Activated naive CD4-positive, alpha-beta T cell treated with anti-CD3 and anti-CD28 coated beads, Interleukin-2, amount 50 U/mL, for 24 hours (primary cell): ENCODE measurements at regions not wholly inside any gene's neighbourhood (a gene's known extent, or its start where the extent isn't known, plus 50 kb on each side); places are given as distances from the start of the nearest gene placed in this dataset.
"Not testable (repeated sequence)": the region's sequence is repeated elsewhere in the genome, so short reads cannot be mapped to it uniquely, and the experiment has no call there.

Experiments
- H3K27ac Mint-ChIP-seq: one replicate; pipeline ENCODE4 v1.8.0; 2021; ENCODE audit warnings: mild to moderate bottlenecking, mixed read lengths
- H3K27me3 Mint-ChIP-seq: one replicate; pipeline ENCODE4 v1.8.0; 2021; ENCODE audit warnings: mixed read lengths
- H3K36me3 Mint-ChIP-seq: one replicate; pipeline ENCODE4 v1.8.0; 2021; ENCODE audit warnings: mixed read lengths
- H3K4me1 Mint-ChIP-seq: one replicate; pipeline ENCODE4 v1.8.0; 2021; ENCODE audit warnings: mixed read lengths
- H3K4me3 Mint-ChIP-seq: one replicate; pipeline ENCODE4 v1.8.0; 2021; ENCODE audit warnings: mild to moderate bottlenecking, mixed read lengths
- H3K9me3 Mint-ChIP-seq: one replicate; pipeline ENCODE4 v1.8.0; 2021; ENCODE audit warnings: mixed read lengths

DNA sequence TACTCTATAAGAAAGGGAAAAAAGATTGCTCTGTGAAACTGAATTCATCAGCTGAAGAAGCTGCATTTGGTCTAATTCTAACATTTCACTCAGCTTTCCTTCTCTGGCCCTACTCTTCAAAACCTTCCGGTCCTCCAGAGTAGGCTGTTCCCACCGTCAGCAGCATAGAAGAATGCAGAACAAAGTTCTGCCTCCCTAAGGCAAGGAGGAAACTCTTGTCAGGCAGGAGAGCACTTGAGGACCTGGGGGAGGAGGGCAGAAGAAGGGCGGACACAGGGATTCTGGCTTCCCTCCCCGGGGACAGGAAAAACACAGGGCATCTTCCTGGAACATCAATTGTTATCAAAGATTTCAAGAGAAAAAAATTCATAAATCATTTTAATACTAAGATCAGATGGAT lies 69.2 kb upstream of the SHB start:
- no peaks in the 10 kb centered on the region for H3K36me3 Mint-ChIP-seq
- no peak overlapping the region for H3K4me3 Mint-ChIP-seq
- H3K27me3 Mint-ChIP-seq = peaks cover 16% of the 10 kb centered on the region
- no peak overlapping the region for H3K27ac Mint-ChIP-seq
- no peaks in the 10 kb centered on the region for H3K4me1 Mint-ChIP-seq
- no peaks in the 10 kb centered on the region for H3K9me3 Mint-ChIP-seq

GRCh38 chr9:38137342-38137741 lies 68.3 kb upstream of the SHB start:
- Mint-ChIP-seq H3K27ac (no peak overlapping the region), H3K27me3 (peaks cover 13% of the 10 kb centered on the region), H3K4me3 (no peak overlapping the region), H3K36me3 (no peaks in the 10 kb centered on the region), H3K4me1 (no peaks in the 10 kb centered on the region), H3K9me3 (no peaks in the 10 kb centered on the region)

GRCh38 chr9:38136386-38136785 lies 67.4 kb upstream of the SHB start:
- H3K4me1 Mint-ChIP-seq = no peaks in the 10 kb centered on the region
- H3K36me3 Mint-ChIP-seq = no peaks in the 10 kb centered on the region
- no peak overlapping the region for H3K4me3 Mint-ChIP-seq
- H3K9me3 Mint-ChIP-seq = no peaks in the 10 kb centered on the region
- no peak overlapping the region for H3K27ac Mint-ChIP-seq
- H3K27me3 Mint-ChIP-seq = peaks cover 9% of the 10 kb centered on the region

DNA sequence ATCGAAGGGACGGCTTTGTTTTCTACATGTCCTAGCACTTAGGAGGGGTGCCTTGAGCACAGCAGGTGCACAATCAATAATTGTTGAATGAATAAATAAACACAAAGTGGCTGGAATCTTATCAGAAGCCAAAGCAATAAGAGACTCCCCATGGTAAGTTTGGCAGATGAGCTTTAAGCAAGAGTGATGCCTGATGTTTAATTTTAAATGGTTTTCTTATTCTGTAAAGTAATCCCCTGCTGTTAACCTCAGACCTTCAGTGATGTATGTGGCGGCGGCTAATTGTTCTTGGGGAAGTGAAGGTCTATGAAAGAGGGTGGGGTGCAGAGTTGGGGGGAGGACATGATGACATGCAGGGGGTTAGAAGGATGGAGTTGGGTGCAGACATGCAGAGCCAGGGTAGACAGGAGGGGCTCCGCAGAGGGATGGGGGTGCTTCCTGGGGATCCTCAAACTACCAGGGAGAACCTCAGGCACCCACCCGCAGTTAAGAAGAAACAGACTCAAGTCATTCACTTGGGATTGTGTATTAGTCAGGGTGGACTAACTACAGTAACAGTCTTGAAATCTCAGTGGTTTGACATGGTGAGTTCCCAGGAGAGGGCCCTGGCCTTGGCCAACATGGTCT lies 65.7 kb upstream of the SHB start:
- Mint-ChIP-seq H3K9me3 (no peaks in the 10 kb centered on the region), H3K4me1 (no peaks in the 10 kb centered on the region), H3K27ac (no peak overlapping the region), H3K27me3 (peaks cover 3% of the 10 kb centered on the region), H3K4me3 (no peak overlapping the region), H3K36me3 (no peaks in the 10 kb centered on the region)

- H3K9me3 Mint-ChIP-seq = no peaks in the 10 kb centered on the region
- no peaks in the 10 kb centered on the region for H3K27me3 Mint-ChIP-seq
- H3K27ac Mint-ChIP-seq = no peak overlapping the region
- H3K36me3 Mint-ChIP-seq = no peaks in the 10 kb centered on the region
- no peaks in the 10 kb centered on the region for H3K4me1 Mint-ChIP-seq
- no peak overlapping the region for H3K4me3 Mint-ChIP-seq
These were observed 64.6 kb upstream of the SHB start for GRCh38 chr9:38133595-38133994.

DNA sequence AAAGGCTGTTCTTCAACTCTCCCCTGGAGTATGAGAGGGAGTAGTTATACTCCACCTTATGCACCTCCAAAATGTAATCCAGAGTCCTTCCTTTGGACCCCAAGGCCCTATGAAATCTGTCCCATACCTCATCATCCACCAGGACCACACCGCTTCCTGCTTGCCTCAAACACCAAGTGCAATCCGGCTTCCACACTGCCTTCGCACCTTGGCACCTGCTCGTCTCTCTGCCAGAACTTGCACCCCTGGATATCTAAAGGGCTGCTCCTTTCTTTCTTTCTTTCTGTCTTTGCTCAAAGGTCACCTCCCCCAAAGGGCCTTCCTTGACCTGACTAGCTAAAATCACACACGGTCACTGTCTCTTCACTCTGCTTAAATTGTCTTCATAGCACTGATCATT lies 63.9 kb upstream of the SHB start:
- Mint-ChIP-seq H3K27me3 (no peaks in the 10 kb centered on the region), H3K27ac (no peak overlapping the region), H3K9me3 (no peaks in the 10 kb centered on the region), H3K4me1 (no peaks in the 10 kb centered on the region), H3K4me3 (no peak overlapping the region), H3K36me3 (no peaks in the 10 kb centered on the region)

- H3K36me3 Mint-ChIP-seq = no peaks in the 10 kb centered on the region
- H3K4me3 Mint-ChIP-seq = no peak overlapping the region
- no peak overlapping the region for H3K27ac Mint-ChIP-seq
- H3K9me3 Mint-ChIP-seq = no peaks in the 10 kb centered on the region
- no peaks in the 10 kb centered on the region for H3K4me1 Mint-ChIP-seq
- peaks cover 2% of the 10 kb centered on the region for H3K27me3 Mint-ChIP-seq
These were observed 62.7 kb upstream of the SHB start for GRCh38 chr9:38131729-38132128.

- H3K27me3 Mint-ChIP-seq = peaks cover 5% of the 10 kb centered on the region
- H3K4me3 Mint-ChIP-seq = no peak overlapping the region
- no peaks in the 10 kb centered on the region for H3K4me1 Mint-ChIP-seq
- H3K9me3 Mint-ChIP-seq = no peaks in the 10 kb centered on the region
- no peak overlapping the region for H3K27ac Mint-ChIP-seq
- no peaks in the 10 kb centered on the region for H3K36me3 Mint-ChIP-seq
These were observed 61.7 kb upstream of the SHB start for GRCh38 chr9:38130724-38131123.

- Mint-ChIP-seq H3K27me3 (peaks cover 5% of the 10 kb centered on the region), H3K4me3 (no peak overlapping the region), H3K9me3 (no peaks in the 10 kb centered on the region)
These were observed 60.3 kb upstream of the SHB start for GRCh38 chr9:38129366-38129765.

GRCh38 chr9:38128752-38129270 lies 59.8 kb upstream of the SHB start:
- Mint-ChIP-seq H3K9me3 (no peaks in the 10 kb centered on the region), H3K4me3 (no peak overlapping the region), H3K27me3 (peaks cover 5% of the 10 kb centered on the region), H3K36me3 (no peaks in the 10 kb centered on the region), H3K27ac (no peak overlapping the region), H3K4me1 (no peaks in the 10 kb centered on the region)

More at GRCh38 chr9:38129366-38129765, 60.3 kb upstream of the SHB start:
- Mint-ChIP-seq H3K4me1 (no peaks in the 10 kb centered on the region), H3K36me3 (no peaks in the 10 kb centered on the region), H3K27ac (no peak overlapping the region)

- Mint-ChIP-seq H3K9me3 (no peaks in the 10 kb centered on the region), H3K4me1 (no peaks in the 10 kb centered on the region), H3K4me3 (no peak overlapping the region), H3K27me3 (peaks cover 5% of the 10 kb centered on the region), H3K36me3 (no peaks in the 10 kb centered on the region), H3K27ac (no peak overlapping the region)
These were observed 58.3 kb upstream of the SHB start for GRCh38 chr9:38127271-38127839.

DNA sequence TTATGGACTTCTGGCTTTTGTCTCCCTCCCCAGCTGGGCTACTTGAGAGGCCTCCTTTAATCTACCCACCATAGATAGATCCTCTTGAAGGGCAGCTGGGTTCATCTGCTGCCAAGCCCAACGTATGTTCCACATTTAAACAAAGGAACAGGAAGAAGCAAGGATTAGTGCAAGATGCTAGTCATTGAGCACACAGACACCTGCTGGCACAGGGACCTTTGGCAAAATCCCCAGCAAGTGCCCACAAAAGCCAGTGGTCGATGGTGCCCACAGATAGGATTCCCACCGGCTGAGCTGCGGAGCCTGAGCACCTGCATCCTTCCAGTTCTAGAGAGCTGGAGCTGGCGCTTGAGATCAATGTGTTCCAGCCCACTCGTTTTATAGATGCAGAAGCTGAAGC lies 57.7 kb upstream of the SHB start:
- Mint-ChIP-seq H3K27me3 (peaks cover 5% of the 10 kb centered on the region), H3K9me3 (no peaks in the 10 kb centered on the region), H3K4me1 (no peaks in the 10 kb centered on the region), H3K27ac (no peak overlapping the region), H3K4me3 (no peak overlapping the region), H3K36me3 (no peaks in the 10 kb centered on the region)

DNA sequence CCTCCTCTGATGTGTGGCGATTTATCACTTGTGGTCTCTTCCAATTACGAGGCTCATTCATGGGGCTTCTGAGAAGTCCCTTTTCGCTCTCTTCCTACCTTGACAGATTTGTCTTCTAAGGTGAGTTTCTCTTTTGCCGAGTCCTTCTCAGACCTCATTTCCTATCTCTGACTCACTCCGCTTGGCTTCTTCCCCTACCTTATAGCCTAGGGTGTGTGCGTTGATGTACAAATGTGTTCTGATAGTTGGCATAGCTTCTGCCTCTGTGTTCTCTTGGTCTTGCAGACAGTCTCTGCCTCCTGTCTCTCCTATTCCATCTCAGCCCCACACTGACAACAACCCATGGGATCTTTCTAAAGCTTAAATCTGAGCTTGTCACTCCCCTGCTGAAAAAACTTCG lies 56.9 kb upstream of the SHB start:
- Mint-ChIP-seq H3K4me3 (no peak overlapping the region), H3K27me3 (peaks cover 8% of the 10 kb centered on the region), H3K27ac (no peak overlapping the region), H3K9me3 (no peaks in the 10 kb centered on the region), H3K36me3 (no peaks in the 10 kb centered on the region), H3K4me1 (no peaks in the 10 kb centered on the region)

DNA sequence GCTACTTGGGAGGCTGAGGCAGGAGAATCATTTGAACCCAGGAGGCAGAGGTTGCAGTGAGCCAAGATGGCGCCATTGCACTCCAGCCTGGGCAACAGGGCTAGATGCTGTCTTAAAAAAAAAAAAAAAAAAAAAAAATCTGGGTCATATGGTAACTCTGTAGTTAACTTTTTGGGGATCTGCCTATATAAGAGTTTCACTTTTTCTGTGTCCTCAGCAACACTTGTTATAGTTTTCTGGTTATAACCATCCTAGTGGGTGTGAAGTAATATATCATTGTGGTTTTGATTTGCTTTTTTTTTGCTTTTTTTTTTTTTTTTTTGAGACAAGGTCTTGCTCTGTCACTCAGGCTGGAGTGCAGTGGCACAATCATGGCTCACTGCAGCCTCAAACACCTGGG lies 54.3 kb upstream of the SHB start:
- not testable (repeated sequence) for H3K4me3 Mint-ChIP-seq, H3K9me3 Mint-ChIP-seq, H3K36me3 Mint-ChIP-seq, H3K4me1 Mint-ChIP-seq, H3K27ac Mint-ChIP-seq
- peaks cover 10% of the 10 kb centered on the region for H3K27me3 Mint-ChIP-seq

DNA sequence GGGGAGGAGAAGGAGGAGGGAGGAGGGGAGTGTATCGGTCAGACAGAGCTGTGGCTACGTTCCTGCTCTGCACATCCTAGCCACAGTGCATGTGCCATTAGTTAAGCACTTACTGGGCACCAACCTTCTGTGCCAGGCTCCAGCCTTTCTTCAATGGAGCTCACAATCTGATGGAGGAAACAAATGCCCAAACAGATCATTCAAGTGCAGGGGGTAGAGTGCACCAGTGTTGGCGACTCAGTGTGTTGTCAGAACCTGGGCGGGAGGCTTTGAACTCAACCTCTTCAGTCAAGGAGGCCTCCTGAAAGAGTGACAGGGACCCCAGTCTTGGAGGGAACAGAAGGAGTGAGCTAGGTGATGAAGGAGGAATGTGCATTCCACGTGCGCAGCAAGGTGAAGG lies 51.9 kb upstream of the SHB start:
- Mint-ChIP-seq H3K27me3 (peaks cover 7% of the 10 kb centered on the region), H3K27ac (no peak overlapping the region)

DNA sequence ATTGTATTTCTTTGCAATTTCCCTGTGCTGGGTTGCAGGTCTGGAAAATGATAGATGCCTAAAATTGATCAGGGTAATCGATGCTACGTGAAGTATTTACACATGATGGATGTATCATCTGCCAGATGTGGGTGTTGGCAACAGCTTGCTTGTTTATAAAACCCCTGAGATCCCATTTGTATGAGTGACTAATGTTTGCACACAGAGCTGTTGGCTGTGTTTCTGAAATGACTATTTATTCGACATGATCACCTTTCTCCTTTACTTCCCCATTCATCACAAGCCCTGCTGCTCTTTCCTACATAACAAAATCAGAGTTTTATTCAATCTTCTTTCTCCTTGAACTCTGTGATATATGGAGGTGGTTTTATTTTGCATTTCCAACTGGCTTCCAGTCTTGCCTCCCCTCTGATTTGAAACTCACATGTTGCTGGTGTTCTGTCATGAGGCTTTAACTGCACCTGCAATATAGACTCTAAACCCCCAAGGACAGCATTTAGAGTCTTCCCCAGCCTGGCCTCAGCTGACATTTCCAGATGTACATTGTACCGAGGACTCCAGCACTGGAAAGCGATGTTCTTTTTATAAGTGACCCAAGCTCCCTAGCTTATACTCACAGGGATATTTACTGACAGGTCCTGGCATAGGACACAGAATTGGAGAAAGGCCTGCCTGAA lies 50.7 kb upstream of the SHB start:
- no peak overlapping the region for H3K27ac Mint-ChIP-seq
- no peak overlapping the region for H3K4me3 Mint-ChIP-seq
- H3K9me3 Mint-ChIP-seq = no peaks in the 10 kb centered on the region
- no peaks in the 10 kb centered on the region for H3K4me1 Mint-ChIP-seq
- H3K36me3 Mint-ChIP-seq = no peaks in the 10 kb centered on the region
- H3K27me3 Mint-ChIP-seq = peaks cover 7% of the 10 kb centered on the region

More for the DNA sequence above, 51.9 kb upstream of the SHB start:
- Mint-ChIP-seq H3K9me3 (no peaks in the 10 kb centered on the region), H3K4me3 (no peak overlapping the region), H3K36me3 (no peaks in the 10 kb centered on the region), H3K4me1 (no peaks in the 10 kb centered on the region)
